VCaP (cell line): ENCODE measurements at regions not wholly inside any gene's neighbourhood (a gene's known extent, or its start where the extent isn't known, plus 50 kb on each side); places are given as distances from the start of the nearest gene placed in this dataset.
A peak's percentile ranks its signal among the peaks of the same experiment; 100 is the strongest.

ENCODE experiments used
- H3K27ac ChIP-seq: fragments of 450-650 bp; 2 replicates; pipeline ENCODE4 v1.5.1; 2017
- TF ChIP-seq, protein P1 (sequence below): fragments of 450-650 bp; conservative IDR thresholded peaks from 2 replicates; pipeline ENCODE4 v1.5.1; 2017; ENCODE audit warnings: mild to moderate bottlenecking, moderate library complexity

DNA sequence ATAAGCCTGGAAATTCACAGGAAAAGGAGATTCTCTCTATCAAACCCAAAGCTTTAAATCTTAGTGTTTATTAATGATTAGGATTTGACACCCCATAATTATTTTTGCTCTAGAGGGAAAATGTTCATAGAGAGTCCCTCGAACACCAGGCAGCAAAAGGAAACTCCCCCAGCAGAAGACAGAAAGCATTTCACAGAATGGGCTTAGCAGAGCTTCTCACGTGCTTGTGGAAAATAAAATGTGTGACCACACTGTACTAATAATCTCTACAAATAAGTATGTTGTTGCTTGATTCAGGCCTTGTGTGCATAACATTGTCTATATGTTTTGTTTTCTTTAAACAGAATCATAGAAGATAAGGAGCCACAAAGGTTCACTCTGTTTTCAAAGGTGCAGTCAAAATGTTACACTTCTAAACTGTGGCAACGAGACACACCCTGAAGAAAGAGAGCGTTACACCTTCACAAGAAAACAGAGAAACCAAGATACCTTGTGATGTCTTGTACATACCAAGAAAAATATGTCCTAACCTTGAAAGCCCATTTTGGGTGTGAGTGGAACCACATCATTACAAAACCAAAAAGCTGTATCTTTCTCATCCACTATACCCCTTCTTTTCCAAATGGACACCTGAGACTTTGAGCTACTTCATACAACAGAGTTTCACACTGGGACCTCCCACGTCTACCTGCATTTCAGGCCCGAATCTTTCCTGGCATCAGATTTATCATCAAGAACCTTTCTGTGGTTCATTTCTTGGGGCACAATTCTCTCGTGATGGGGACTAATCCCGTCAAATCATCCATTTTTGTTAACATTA lies 282.5 kb downstream of the ETS1 start:
- H3K27ac ChIP-seq = no peak overlapping the region
- TF ChIP-seq, protein P1, sequence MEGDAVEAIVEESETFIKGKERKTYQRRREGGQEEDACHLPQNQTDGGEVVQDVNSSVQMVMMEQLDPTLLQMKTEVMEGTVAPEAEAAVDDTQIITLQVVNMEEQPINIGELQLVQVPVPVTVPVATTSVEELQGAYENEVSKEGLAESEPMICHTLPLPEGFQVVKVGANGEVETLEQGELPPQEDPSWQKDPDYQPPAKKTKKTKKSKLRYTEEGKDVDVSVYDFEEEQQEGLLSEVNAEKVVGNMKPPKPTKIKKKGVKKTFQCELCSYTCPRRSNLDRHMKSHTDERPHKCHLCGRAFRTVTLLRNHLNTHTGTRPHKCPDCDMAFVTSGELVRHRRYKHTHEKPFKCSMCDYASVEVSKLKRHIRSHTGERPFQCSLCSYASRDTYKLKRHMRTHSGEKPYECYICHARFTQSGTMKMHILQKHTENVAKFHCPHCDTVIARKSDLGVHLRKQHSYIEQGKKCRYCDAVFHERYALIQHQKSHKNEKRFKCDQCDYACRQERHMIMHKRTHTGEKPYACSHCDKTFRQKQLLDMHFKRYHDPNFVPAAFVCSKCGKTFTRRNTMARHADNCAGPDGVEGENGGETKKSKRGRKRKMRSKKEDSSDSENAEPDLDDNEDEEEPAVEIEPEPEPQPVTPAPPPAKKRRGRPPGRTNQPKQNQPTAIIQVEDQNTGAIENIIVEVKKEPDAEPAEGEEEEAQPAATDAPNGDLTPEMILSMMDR = no peak

DNA sequence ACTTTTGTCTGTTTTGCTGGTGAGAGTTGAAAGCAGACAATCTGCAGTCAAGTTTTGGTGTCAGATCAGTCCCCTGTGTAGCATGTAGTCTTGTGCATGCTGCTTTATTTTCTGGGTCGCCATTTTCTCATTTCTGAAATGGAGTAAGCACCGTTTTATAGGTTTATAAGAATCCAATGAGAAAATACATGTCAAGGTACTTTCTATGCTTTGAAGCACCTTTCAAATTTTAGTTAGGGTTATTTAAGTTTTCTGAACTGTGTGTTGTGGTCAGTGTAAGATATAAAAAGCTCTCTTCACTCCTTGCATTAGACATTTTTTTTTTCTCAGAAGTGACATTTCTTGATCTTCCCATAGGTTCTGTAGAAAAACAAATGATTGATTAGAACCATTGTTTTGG lies 283.2 kb downstream of the ETS1 start:
- TF ChIP-seq, protein P1 = no peak
- no peak overlapping the region for H3K27ac ChIP-seq

DNA sequence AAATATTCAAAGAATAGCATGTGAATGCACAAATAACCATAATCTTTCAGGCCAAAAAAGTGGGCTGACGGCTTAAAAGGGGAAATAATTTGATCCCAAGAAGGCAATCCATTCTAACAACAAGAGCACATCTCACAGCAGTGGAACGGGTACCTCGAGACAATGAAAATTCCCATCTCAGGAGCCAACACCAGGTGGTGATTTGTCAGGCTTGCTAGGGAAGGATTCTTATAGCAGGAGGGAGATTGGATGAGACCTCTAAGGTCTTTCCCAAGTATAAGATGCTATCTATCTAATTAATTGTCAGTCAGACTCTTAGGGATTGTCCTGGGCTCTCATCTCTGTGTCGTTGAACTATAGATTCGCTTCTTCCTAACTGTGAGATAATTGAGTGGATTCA lies 284.0 kb downstream of the ETS1 start:
- no peak overlapping the region for H3K27ac ChIP-seq
- TF ChIP-seq, protein P1 = no peak

DNA sequence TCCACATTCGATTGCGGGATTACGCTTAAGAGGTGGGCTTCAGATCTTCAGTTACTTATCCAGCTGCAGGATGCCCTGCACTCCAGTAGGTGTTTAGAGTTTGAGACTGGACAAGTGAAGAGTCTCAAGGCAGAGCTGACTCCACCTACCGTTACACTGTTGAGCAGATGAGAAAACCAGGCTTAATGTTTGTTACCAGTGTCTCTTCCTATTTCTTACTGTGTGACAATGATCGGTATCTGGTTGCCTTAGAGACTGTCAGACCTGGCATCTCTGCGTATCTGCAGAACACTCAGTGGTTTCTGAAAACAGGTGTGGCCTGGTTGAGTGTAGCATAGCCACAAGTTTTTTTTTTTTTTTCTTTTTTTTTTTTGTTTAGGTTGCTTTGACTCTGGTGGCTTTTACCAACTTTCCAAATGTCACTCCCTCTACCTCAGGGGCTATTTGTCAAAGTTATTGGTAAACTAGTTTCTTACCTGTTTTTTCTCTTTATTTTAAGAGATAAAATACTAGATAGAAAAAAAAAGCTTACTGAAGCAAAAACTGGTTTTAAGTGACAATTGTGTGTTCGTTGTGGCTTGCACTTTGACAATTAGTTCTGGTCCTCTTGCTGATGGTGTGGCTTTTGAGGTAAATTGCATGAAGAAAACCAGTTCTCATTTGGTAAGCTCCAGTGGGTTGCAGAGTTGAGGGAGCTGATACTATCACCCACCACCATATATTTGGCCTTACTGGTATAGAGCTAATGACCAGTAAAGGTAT lies 284.8 kb downstream of the ETS1 start:
- TF ChIP-seq, protein P1 = peak; percentile 29; the same call in 1 of the 2 replicates
- H3K27ac ChIP-seq = peak overlapping the region; percentile 19

DNA sequence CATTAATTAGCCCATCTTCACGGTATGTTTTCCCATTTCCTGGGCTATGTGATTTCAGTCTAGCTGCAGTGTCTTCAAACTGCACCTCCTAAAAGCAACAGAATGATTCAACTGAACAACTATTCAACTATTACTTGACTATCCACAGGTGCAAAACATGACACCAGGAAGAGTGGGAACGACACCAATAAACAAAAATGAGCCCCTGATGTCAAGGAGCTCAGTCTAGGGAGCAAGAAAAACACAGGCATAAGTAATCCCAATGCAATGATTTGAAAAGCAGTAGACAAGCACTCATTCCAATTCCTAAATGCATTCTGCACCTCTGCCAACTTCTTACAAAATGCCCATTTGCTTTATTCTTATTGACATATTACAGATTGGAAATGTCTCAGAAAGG lies 285.6 kb downstream of the ETS1 start:
- H3K27ac ChIP-seq = peak overlapping the region; percentile 19; the same call in 1 of the 2 replicates
- TF ChIP-seq, protein P1 = no peak

DNA sequence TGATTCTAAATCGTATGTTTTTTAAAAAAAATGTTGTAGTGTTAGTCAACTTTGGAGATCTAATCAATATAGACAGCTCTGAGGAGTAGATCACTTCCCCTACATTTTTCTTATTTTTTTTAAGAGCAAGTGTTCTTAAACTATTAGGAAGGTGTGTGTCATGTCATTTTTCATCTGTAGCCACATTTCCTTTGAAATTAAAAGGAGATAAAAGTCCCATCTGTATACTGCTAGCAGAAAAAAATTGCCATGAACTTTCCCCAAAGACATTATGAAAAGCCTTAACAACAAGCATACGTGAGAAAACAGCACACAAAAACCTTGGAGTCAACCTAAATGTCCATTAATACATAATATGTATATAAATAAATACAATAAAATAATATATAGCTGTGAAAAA lies 286.6 kb downstream of the ETS1 start:
- TF ChIP-seq, protein P1 = no peak
- H3K27ac ChIP-seq = no peak overlapping the region

DNA sequence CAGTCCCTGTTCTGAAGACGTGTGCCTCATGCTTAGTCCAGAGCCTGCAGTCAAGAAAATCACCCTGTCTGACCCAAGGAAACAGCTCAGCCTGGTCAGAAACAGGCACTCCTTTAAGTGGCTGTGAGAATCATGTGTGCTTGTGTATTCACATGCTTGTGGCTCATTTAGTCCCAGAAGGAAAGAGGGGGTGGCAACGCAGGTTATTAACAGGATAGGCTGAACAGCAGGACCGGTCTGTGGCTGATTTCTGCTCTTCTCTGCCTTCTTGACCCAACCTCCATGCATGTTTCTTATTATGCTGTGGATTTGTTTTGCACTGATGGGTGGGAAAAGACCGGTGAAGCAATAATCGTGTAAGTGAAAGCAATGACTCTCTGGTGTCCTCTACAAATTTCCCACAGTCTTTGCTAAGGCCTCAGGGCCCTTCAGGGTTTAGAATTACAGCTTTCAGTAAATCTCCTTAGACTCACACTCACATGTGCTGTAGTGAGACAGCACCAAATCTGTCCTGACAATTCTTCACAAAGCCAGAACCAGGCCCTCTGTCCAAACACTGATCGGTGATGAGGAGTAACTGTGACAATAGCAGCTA lies 288.1 kb downstream of the ETS1 start:
- no peak overlapping the region for H3K27ac ChIP-seq

More for the DNA sequence above, 288.1 kb downstream of the ETS1 start:
- TF ChIP-seq, protein P1 = no peak
